HG03175 (cell line): ENCODE measurements at regions not wholly inside any gene's neighbourhood (a gene's known extent, or its start where the extent isn't known, plus 50 kb on each side); places are given as distances from the start of the nearest gene placed in this dataset.
"Not testable (repeated sequence)": the region's sequence is repeated elsewhere in the genome, so short reads cannot be mapped to it uniquely, and the experiment has no call there.

Experiments used
- ATAC-seq: cut with Tn5 transposase; IDR thresholded peaks from one replicate; pipeline ENCODE4 v1.9.1; 2021; ENCODE audit warnings: mild to moderate bottlenecking, moderate library complexity; ENCODE audit not compliant: unreplicated experiment

DNA sequence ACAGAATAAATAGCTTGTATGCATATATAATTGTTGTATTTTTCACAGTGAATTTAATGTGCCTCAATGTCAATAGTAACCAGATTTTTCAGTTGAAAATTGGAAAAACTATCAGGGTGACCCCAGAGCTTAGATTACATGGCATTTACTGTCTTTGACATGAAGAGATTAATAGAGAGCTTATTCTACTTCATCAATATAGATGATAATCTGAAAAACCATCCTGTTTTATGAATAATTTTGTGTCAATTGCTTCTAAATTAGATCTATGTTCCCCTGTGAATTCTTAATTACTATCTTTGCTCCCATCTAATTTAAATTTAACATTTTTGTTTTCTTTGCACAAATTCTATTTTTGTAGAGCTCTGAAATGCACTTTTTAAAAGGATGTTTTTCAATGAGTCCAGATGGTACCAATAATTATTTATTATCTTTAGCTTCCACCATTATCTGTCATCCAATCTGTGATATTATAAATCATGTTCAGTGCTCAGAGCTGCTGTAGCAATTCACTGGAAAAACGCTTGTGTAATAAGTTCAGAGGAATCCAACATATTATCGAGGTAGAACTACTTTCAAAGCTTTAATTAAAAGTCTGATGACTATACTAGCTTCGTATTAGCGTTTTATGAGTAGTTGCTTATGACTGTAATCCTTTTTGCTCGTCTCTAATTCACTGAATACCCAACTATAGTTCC lies 291.4 kb downstream of the JRKL start:
- no peak for ATAC-seq

DNA sequence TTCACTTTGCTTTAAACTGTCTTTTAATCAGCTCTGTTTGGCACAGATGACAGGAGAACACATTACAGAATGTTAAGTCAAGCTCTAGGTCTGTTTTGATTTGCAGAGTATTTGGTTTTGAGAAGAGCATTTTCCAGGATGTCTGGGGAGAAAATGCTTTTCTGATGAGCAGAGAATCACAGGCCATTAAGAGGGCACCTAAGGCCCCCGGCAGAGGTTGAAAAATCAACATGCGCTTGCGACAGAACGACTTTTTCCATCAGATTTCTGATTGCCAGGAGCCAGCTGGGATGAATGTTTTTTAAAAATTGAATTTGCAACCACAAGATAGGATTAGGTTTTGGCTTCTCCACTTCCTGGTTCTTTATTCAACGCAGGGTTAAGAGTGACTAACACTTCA lies 304.5 kb downstream of the JRKL start:
- no peak for ATAC-seq

DNA sequence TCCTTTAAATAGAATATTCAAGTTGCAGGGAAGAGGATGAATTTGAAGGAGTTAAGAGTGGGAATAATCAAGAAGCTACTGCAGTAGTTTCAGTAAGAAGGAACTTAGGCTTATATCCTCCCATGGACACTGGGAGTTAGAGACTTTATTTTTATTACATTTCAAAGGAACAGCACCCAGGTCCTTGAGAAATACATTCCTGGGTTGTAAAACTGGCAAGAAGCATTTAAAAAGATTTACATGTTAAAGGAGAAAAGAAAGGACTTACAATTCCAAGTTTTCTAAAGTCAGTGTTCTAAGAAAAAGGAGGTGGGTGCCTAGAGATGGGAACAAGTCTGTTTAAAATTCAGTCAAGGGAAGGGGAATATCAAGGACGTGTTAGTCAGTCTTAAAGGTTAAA lies 306.9 kb downstream of the JRKL start:
- no peak for ATAC-seq

DNA sequence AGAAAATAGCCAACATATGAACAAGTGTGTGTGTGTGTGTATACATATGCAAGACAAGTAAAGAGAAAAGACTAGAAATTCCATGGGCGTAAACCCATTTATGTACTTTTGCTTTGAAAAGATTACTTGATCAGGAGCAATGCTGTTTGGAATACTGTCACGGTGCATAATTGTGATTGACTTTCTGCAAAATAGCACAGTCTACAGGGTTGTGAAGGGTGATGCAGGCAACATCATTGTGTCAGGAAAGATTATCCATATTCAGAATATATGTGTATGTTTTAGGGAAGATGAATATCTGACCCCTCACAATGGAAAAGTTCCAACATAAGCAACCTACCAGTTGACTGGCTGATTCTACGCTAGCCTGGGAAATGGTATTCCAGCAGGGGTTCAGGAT lies 307.7 kb downstream of the JRKL start:
- no peak for ATAC-seq

DNA sequence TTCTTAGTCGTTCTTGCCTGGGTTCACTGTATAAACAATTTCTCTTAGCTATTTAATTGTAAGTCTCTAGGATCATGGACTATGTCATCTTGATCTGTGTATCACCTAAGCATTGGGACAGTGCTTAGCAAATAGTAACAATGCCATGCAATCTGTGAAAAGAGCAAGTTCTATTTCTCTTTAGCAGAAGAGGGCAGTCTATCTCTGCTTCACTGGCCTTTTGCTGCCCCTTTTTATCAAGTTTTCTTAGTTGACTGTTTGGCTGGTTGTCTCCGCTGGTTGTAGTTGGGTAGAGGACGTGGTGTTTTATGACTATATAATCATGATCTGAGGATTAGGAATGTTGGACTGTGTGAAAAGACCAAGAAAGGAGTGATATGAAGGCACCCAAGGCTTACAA lies 315.0 kb downstream of the JRKL start:
- ATAC-seq: no peak

DNA sequence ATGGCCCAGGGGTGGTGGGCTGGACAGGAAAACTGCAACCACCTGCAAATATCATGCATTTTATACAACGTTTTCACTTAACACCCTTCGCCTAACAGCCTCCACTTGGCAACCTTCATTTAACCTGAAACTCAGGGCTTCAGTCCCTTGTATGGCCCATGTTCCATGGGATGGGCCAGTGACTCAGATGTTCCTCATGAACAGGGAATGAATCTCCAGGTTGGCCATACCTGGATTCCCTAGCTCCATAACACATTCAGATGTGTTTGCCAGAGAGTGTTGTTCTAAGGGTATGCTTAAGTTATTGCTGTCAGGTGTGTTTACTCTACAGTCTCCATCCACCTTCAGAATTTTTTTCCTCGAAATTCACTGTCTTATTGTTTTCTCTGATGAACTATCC lies 316.9 kb downstream of the JRKL start:
- ATAC-seq: no peak

DNA sequence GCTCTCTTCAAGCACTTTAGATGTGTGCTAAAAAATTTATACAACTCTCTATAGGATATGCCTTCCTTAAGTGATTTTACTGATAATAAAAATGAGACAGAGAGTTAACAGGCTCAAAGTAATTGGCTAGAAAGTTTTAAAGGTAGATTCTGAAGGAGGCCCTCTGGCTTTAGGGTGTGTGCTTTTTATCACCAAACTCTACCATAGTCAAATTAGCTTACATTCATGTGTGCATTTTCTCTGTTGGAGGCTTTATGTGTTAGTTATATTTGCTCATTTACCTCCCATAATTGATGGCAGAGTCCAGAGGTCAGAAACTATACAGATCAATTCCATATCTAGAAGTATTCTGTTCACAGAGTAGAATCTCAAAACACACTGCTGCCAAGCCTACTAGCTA lies 317.5 kb downstream of the JRKL start:
- ATAC-seq: no peak

DNA sequence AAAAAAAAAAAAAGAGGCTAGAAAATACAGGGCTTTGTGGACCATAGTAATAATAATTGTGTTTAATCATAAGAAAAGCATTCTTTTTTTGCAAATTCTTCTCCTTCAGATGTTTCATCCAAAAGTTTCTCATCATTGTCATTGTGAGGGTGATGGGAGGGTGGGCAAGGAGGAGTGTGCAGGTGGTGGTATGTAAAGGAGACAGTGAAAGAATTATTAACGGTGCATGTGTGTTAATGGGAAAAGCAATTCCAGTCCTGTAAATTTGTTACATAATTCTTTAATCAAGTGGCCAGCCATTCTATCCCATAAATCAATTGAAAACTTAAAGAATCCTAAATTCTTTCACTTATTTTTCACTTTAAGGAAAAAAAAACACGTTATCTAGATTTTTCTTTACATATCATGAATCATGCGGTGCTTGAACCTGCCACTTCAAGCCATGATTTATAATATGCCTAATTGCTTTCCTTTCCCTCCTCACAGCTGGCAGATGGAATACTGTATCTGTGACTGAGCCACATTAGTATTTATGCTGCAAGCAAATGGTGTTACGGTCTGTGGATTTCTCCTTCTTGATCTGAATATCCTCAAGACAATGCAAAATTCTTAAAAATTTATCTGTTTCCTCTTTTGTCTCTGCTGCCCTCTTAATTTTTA lies 318.5 kb downstream of the JRKL start:
- ATAC-seq: no peak

DNA sequence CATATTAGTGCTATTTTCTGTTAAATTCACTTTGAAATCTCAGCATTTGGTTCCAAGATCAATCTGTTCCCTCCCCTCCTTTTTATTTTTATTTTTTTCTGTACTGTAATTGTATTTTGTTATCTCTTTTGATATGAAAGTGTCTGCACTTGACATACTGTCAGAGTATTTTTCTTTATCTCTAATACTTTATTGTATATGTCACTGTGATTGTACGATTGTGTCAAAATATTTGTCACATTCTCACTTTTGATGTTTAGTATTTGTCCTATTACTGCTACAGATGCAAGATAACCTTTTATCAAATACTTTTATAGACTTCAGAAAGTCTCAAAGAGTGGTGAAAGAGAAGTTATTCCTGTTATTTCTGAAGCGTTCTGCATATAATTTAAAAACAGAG lies 323.5 kb downstream of the JRKL start:
- no peak for ATAC-seq

DNA sequence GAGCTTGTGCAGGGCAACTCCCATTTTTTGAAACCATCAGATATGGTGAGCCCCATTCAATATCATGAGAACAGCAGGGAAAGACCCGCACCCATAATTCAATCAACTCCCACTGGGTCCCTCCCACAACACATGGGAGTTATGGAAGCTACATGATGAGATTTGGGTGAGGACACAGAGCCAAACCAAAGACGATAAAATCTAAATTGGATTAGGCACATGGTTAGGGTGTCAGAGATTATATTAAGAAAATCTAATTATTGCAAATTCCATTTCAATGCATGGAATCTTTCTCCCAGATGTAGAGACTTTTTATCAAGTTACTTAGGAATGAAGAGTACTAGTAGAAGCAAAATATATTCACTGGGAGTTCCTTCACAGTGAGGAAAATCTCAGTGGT lies 324.9 kb downstream of the JRKL start:
- no peak for ATAC-seq

DNA sequence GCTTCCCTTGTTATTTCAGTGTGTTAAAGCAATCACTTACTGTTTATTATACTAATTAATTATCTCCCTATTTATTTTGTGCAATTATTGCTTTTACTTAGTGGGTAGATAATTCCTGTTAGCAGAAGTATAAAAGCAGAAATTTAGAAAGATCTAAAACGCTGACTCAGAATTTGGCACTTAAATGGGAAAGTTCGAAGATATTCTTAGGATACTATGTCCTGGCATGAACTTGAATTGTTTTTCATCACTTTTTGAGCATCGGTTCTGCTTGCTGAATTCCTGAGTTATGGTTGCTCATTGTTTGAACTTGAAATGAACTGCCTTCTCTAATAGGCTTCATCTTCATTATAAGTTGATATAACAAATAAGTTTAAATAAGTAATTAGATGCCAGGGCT lies 325.4 kb downstream of the JRKL start:
- no peak for ATAC-seq

DNA sequence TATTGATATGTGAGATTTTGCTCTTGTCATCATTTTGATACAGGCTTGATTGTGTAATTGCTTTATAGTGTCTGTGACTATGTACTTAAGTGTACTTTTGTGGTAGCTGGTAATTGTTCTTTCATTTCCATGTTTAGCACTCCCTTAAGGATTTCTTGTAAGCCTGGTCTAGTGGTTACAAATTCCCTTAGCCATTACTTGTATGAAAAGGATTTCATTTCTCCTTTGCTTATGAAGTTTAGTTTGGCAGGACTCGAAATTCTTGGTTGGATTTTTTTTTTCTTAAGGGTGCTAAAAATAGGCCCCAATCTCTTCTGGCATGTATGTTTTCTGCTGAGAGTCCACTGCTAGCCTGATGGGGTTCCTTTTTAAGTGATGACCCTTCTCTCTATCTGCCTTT lies 346.8 kb downstream of the JRKL start:
- no peak for ATAC-seq

DNA sequence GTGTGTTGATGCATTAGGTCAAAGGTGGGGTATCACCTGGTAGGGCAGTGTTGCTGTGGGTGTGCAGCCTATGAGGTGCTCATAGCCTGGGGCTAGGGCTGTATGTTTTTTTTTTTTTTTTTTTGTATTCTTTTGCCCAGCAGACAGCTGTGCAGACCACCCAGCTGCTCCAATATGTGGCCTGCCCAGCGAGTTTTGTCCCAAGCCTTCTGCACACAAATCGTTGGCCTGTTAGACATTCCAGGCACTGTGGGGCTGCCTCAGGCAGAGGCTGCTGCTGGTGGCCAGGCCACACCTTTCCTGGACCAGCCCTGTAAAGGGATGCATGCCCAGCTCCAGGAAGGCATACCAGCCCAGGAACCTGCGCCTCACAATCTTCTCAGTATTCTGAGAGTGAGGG lies 348.5 kb downstream of the JRKL start:
- ATAC-seq: no peak

DNA sequence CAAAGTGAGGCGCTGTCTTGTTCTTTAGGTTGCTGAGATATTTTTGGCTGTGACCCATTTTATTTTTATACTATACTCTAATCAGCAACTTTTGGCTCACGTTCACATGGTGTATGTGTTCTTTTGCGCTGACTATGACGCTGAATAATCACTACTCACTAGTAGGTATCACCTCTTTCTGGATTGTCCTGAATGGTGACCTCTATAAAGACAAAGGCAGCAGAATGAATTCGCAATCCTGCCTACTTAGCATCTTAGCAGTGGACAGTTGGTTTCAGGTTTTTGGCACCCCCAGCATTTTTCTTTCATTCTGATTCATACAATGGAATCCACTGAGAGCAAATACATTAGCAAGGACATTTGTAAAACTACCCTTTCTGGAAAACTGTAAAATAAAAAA lies 351.3 kb downstream of the JRKL start:
- ATAC-seq: no peak

DNA sequence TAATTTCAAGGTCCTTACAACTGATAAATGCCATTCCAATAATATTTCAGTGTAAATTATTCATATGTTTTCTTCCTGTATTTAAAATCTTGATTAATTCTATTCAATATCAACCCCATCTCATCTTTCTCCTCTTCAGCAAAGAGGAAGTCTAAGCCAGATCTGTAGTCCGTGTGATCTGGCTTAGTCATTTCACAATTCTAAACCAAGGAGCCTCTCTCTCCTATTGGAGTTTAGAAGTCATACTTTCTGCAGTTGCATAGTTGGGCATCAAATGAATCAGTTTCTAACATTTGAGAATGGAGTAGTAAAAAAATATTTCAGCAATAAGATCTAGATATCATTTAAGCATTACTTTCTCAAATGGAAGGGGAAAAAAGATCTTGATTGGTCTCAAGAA lies 354.9 kb downstream of the JRKL start:
- ATAC-seq: no peak

DNA sequence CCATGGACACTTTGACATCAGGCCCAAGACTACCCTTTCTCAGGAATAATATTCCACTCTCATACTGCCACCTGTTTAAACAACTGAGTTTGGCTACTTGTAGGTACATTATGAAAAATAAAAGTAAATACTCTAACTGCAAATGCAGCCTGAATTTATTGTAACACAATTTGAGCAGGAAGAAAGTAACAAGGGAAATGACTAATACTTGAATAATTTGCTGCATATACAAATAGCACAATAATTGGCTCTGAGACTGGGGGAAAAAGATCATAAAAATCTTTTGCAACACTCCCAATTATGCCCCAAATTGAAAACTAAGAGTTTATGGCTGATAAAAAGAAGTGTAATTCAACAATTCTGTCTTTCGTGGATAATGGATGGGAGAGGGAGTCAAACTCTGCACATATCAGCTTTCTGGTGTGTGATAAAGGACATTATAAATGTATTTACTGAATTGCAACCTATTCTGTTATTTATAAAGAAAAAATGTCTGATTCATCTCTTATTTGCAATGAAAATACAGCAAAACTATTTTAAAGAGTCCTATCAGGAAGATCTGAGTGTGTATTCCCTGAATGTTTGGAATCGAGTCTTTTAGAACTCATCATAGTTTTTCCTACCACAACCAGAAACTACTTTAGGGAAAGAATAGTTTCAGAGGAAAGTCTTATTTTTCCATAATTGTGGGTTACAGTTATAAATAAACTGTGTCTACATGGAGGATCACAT lies 359.0 kb downstream of the JRKL start:
- no peak for ATAC-seq

DNA sequence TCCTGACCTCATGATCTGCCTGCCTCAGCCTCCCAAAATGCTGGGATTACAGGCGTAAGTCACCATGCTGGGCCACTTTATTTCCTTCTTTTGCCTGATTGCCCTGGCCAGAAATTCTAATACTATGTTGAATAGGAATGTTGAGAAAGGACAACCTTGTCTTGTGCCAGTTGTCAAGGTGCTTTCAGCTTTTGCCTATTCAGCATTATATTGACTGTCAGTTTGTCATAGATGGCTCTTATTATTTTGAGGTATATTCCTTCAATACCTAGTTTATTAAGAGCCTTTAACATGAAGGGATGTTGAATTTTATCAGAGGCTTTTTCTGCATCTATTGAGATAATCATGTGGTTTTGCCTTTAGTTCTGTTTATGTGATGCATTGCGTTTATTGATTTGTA lies 362.0 kb downstream of the JRKL start:
- not testable (repeated sequence) for ATAC-seq

DNA sequence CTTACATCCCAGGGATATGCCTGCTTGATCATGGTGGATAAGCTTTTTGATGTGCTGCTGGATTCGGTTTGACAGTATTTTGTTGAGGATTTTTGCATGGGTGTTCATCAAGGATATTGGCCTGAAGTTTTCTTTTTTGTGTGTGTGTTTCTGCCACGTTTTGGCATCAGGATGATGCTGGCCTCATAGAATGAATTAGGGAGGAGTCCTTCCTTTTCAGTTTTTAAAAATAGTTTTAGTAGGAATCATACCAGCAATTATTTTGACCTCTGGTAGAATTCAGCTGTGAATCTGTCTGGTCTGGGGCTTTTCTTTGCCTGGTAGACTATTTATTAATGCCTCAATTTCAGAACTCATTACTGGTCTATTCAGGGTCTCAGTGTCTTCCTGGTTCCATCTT lies 362.4 kb downstream of the JRKL start:
- ATAC-seq: no peak

DNA sequence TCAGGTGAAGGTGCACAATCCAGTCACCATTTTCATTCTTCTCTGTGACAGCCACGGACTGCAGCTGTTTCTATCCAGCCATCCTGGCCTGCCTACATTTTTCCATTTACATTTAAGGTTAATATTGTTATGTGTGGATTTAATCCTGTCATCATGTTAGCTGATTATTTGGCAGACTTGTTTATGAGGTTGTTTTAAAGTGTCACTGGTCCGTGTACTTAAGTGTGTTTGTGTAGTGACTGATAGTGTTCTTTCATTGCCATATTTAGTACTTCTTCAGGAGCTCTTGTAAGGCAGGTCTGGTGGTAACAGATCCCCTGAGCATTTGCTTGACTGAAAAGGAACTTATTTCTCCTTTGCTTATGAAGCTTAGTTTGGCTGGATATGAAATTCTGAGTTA lies 364.2 kb downstream of the JRKL start:
- no peak for ATAC-seq

DNA sequence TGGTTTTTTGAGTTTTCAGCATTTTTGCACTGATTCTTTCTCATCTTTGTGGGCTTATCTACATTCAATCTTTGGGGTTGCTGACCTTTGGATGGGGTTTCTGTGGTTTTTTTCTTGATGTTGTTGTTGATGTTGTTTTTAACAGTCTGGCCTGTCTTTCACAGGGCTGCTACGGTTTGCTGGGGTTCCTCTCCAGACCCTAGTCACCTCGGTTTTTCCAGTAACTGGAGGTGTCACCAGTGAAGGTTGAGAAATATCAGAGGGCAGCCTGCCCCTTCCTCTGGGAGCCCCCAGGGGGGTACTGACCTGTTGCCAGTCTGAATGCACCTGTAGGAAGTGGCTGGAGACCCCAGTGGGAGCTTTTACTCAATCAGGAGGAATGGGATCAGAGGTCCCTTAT lies 365.4 kb downstream of the JRKL start:
- ATAC-seq: no peak

DNA sequence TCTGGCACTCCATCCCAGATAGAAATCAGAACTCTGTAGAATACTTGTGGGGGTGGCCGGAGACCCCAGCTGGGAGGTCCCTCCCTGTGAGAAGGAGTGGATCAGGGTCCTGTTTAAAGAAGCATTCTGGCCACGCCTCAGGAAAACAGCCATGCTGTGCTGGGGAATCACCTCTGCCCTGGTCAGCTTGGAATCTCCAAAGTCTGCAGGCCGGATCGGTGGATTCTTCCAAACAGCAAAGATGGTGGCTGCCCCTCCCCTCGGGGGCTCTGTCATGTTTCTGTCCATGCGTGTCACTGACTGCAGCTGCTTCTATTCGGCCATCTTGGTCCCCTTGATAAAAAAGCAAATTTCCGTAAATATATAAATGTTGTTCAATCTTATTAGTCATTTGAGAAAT lies 365.9 kb downstream of the JRKL start:
- no peak for ATAC-seq

DNA sequence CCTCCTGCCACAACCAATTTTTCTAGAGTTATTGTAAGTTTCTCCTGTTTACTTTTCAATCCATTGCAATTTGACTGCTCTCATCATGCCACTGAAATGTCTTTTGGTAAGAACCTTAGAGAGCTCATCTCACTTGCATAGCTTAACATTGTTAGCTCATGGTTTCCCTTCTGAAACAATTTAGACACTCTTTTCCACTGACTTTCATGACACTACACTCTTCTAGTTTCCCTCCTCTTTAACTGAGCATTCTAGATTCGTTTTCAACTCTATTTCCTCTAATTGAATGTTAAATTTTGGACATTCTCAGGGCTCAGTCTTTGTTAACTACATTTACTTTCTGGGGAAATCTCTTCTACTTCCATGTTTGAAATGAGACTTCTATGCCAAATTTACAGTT lies 369.1 kb downstream of the JRKL start:
- no peak for ATAC-seq
